HCT116 (cell line): ENCODE measurements at regions not wholly inside any gene's neighbourhood (a gene's known extent, or its start where the extent isn't known, plus 50 kb on each side); places are given as distances from the start of the nearest gene placed in this dataset.

Experiments
- ATAC-seq: fragments of 200-7000 bp; cut with Tn5 transposase; 2 replicates; pipeline ENCODE4 v1.9.1; 2020; ENCODE audit warnings: mild to moderate bottlenecking, moderate library complexity
- BruUV-seq: library from RNA; stranded (reverse); fragments of 400-500 nt; replicated peaks from 2 replicates; lab custom pipeline; 2021; lab: Mats Ljungman, UMichigan
- CTCF ChIA-PET: fragments of 300-600 bp; sonication (Branson Sonifier 250); formaldehyde crosslinking; loops from one replicate; lab custom pipeline; 2021; ENCODE audit warnings: antibody characterized with exemption; lab: Charles Lee
- POLR2A ChIA-PET: fragments of 300-600, 350-600 bp; sonication (Branson Sonifier 250); formaldehyde crosslinking; loops from one replicate; lab custom pipeline; 2021; ENCODE audit warnings: antibody characterized with exemption; lab: Charles Lee
- RAD21 ChIA-PET, 2 experiments: fragments of 300-600 bp; sonication (Branson Sonifier 250); formaldehyde crosslinking; loops; one replicate each; lab custom pipeline; 2023; ENCODE audit warnings: low total read pairs in 2 of 2; ENCODE audit not compliant: uncharacterized antibody in 2 of 2, unreplicated experiment in 2 of 2, low non-redundant PET in 1 of 2; lab: Charles Lee
- DNase-seq: peaks from one replicate; pipeline ENCODE4 v3.0.0-alpha.2; 2010; ENCODE audit warnings: low read depth, low spot score
- H2AFZ ChIP-seq: fragments of 200-600 bp; shearing (Covaris generic), sonication (generic); 2 replicates; pipeline ENCODE4 v1.6.1; 2017; ENCODE audit warnings: low read depth, mixed run types, mixed read lengths, antibody characterized with exemption, low read length; ENCODE audit not compliant: poor library complexity, severe bottlenecking
- H3K27ac ChIP-seq: 2 replicates; pipeline ENCODE4 v1.5.1; 2012; ENCODE audit warnings: low read depth, low read length
- H3K27me3 ChIP-seq: fragments of 200-600 bp; sonication (generic); 2 replicates; pipeline ENCODE4 v1.6.1; 2016; ENCODE audit warnings: mixed run types, low read length, mixed read lengths; ENCODE audit not compliant: insufficient read depth
- H3K36me3 ChIP-seq, 2 experiments: fragments of 200-500 bp in 1 of 2; fragments of 200-600 bp in 1 of 2; sonication (Bioruptor generic) in 1 of 2; sonication (generic) in 1 of 2; 2 replicates each; pipeline versions ENCODE4 v1.5.1 to v1.6.1; 2014 to 2016; ENCODE audit warnings: low read length in 2 of 2, inconsistent platforms in 1 of 2, mixed read lengths in 1 of 2, mixed run types in 1 of 2; ENCODE audit not compliant: insufficient read depth in 2 of 2, control insufficient read depth in 1 of 2
- H3K4me1 ChIP-seq, 2 experiments: fragments of 200-600 bp in 1 of 2; sonication (generic) in 1 of 2; 2 replicates each; pipeline versions ENCODE4 v1.5.1 to v1.6.1; 2012 to 2017; ENCODE audit warnings: low read length in 2 of 2, inconsistent platforms in 1 of 2, mild to moderate bottlenecking in 1 of 2, mixed read lengths in 1 of 2, mixed run types in 1 of 2, moderate library complexity in 1 of 2; ENCODE audit not compliant: insufficient read depth in 2 of 2, control insufficient read depth in 1 of 2
- H3K4me2 ChIP-seq: fragments of 200-600 bp; sonication (generic); 2 replicates; pipeline ENCODE4 v1.6.1; 2017; ENCODE audit warnings: mixed run types, low read length, mixed read lengths
- H3K4me3 ChIP-seq, 2 experiments: fragments of 200-600 bp in 1 of 2; sonication (generic) in 1 of 2; replicated peaks in 1 of 2; 2 replicates each; pipeline ENCODE4 v1.5.1; 2011 to 2016; ENCODE audit warnings: low read length in 2 of 2, control low read depth in 1 of 2, low read depth in 1 of 2, mild to moderate bottlenecking in 1 of 2, mixed read lengths in 1 of 2, mixed run types in 1 of 2
- H3K79me2 ChIP-seq: fragments of 200-600 bp; sonication (generic); 2 replicates; pipeline ENCODE4 v1.6.1; 2017; ENCODE audit warnings: mild to moderate bottlenecking, mixed run types, low read length, moderate library complexity, mixed read lengths; ENCODE audit not compliant: insufficient read depth
- H3K9ac ChIP-seq: fragments of 200-600 bp; sonication (generic); 2 replicates; pipeline ENCODE4 v1.6.1; 2016; ENCODE audit warnings: low read length, mixed read lengths
- H3K9me2 ChIP-seq: fragments of 200-600 bp; sonication (generic), shearing (Covaris generic); 2 replicates; pipeline ENCODE4 v1.6.1; 2017; ENCODE audit warnings: mixed run types, mild to moderate bottlenecking, moderate library complexity; ENCODE audit not compliant: insufficient read depth
- H3K9me3 ChIP-seq, 2 experiments: fragments of 200-500 bp in 1 of 2; fragments of 200-600 bp in 1 of 2; sonication (Bioruptor generic) in 1 of 2; sonication (generic) in 1 of 2; 2 replicates each; pipeline ENCODE4 v1.6.1; 2014 to 2017; ENCODE audit warnings: low read length in 2 of 2, mixed read lengths in 2 of 2, inconsistent platforms in 1 of 2, low read depth in 1 of 2, mild to moderate bottlenecking in 1 of 2, mixed run types in 1 of 2, moderate library complexity in 1 of 2; ENCODE audit not compliant: control insufficient read depth in 1 of 2, insufficient read depth in 1 of 2
- H4K20me1 ChIP-seq: fragments of 200-600 bp; sonication (generic), shearing (Covaris generic); 2 replicates; pipeline ENCODE4 v1.6.1; 2017; ENCODE audit warnings: mixed run types, mild to moderate bottlenecking, moderate library complexity; ENCODE audit not compliant: insufficient read depth
- CBX3 ChIP-seq: IDR thresholded peaks from 2 replicates; pipeline ENCODE4 v1.6.1; 2012; ENCODE audit warnings: low read depth
- EGR1 ChIP-seq: IDR thresholded peaks from 2 replicates; pipeline ENCODE4 v1.6.1; 2012; ENCODE audit warnings: low read depth
- POLR2A ChIP-seq: IDR thresholded peaks from 2 replicates; pipeline ENCODE4 v1.7.0; 2011; ENCODE audit warnings: borderline replicate concordance; ENCODE audit not compliant: insufficient read depth, insufficient read length; ENCODE audit errors: extremely low read depth
- REST ChIP-seq: IDR thresholded peaks from 2 replicates; pipeline ENCODE4 v1.6.1; 2012; ENCODE audit warnings: low read depth
- SP1 ChIP-seq: IDR thresholded peaks from 2 replicates; pipeline ENCODE4 v1.6.1; 2012; ENCODE audit warnings: low read depth
- SRF ChIP-seq: IDR thresholded peaks from 2 replicates; pipeline ENCODE4 v1.6.1; 2012; ENCODE audit warnings: low read depth
- YY1 ChIP-seq: IDR thresholded peaks from 2 replicates; pipeline ENCODE4 v1.6.1; 2011; ENCODE audit warnings: low read length, low read depth, moderate library complexity, mild to moderate bottlenecking; ENCODE audit not compliant: insufficient replicate concordance; ENCODE audit errors: extremely low read depth
- intact Hi-C: fragments of 100-400 bp; cut with micrococcal nuclease; formaldehyde crosslinking; loops from 2 replicates; pipeline ENCODE4 v1.10.0; 2022

GRCh38 chr10:62613859-62614258 lies 190.7 kb upstream of the ADO start (continued):
- TF ChIP-seq EGR1 (no peak), YY1 (no peak), REST (no peak), SRF (no peak), POLR2A (no peak)
- TF ChIP-seq, all 23 proteins: peak for 0

GRCh38 chr10:62614389-62615157 lies 189.9 kb upstream of the ADO start:
- no peaks in the 10 kb centered on the region for H4K20me1 ChIP-seq
- TF ChIP-seq SP1, result 0 out of 2 replicates have a peak, but pooled peaks have one; percentile 21
- TF ChIP-seq CBX3, result no peak
- no peaks in the 10 kb centered on the region for H3K27me3 ChIP-seq
- no peaks in the 10 kb centered on the region for H3K79me2 ChIP-seq
- H3K4me1 ChIP-seq, result peaks cover 0 to 14% of the 10 kb centered on the region in 2 experiments; a peak in 2 of 4 replicates
- no peaks in the 10 kb centered on the region for H3K9me3 ChIP-seq
- H3K9ac ChIP-seq, result no peak overlapping the region
- H3K36me3 ChIP-seq, result no peaks in the 10 kb centered on the region
- H3K4me3 ChIP-seq, result no peak overlapping the region
- no peaks in the 10 kb centered on the region for H3K9me2 ChIP-seq
- POLR2A ChIA-PET, result no interaction called here
- CTCF ChIA-PET, result interaction anchor here (1.5 to 1.7 kb wide), 3 partner anchors 203 to 543 kb away, joined by 3 to 7 read pairs (median 4); no protein-coding TSS in a partner anchor
- intact Hi-C loops, result loop anchor here (5.0 kb wide), 2 partner anchors 68 to 388 kb away; no protein-coding TSS in a partner anchor
- DNase-seq (no peak), ATAC-seq (no peak)
- no TSS peak for BruUV-seq
- RAD21 ChIA-PET, result no interaction called here
- H2AFZ ChIP-seq, result no peak overlapping the region
- no peak overlapping the region for H3K27ac ChIP-seq
- no peak overlapping the region for H3K4me2 ChIP-seq
